K562 (cell line): ENCODE measurements at regions not wholly inside any gene's neighbourhood (a gene's known extent, or its start where the extent isn't known, plus 50 kb on each side); places are given as distances from the start of the nearest gene placed in this dataset.

ENCODE experiments used
- ATAC-seq: fragments of 200-7000 bp; cut with Tn5 transposase; 3 replicates; pipeline ENCODE4 v1.9.1; 2020; ENCODE audit warnings: moderate library complexity
- BruUV-seq: library from RNA; stranded (reverse); fragments of 400-500 nt; replicated peaks from 2 replicates; lab custom pipeline; 2021; lab: Mats Ljungman, UMichigan
- CTCF ChIA-PET: fragments of 300-600 bp; formaldehyde crosslinking; extraction: SDS; loops from one replicate; lab custom pipeline; 2021; ENCODE audit warnings: low intra/inter-chr PET ratio; lab: Yijun Ruan, JAX
- POLR2A ChIA-PET: fragments of 300-600, 350-650 bp; sonication (Branson Sonifier 250); formaldehyde crosslinking; extraction: SDS; loops from one replicate; lab custom pipeline; 2021; ENCODE audit warnings: antibody characterized with exemption, inconsistent platforms; lab: Yijun Ruan, JAX
- DNase-seq, 4 experiments: peaks; one replicate each; pipeline versions ENCODE4 v3.0.0 to v3.0.0-alpha.2; 2011 to 2018; ENCODE audit warnings: low spot score in 3 of 4, mixed read lengths in 3 of 4; ENCODE audit errors: extremely low read depth in 1 of 4
- FAIRE-seq: peaks from 2 replicates; lab custom pipeline; 2011; peaks lifted over from hg19 to GRCh38; lab: Jason Lieb, UNC
- H2AFZ ChIP-seq: 2 replicates; pipeline ENCODE4 v1.6.0; 2011; ENCODE audit warnings: low read depth, low read length, control low read depth, inconsistent platforms
- H3K27ac ChIP-seq: fragments of 200-600 bp; 3 replicates; pipeline ENCODE4 v1.8.0; 2011; ENCODE audit warnings: low read depth, mild to moderate bottlenecking, control low read depth, inconsistent platforms, low read length, moderate library complexity, mixed read lengths; ENCODE audit errors: extremely low read depth
- H3K27me3 ChIP-seq, 2 experiments: fragments of 300-600 bp in 1 of 2; 2 replicates in 1 of 2; 3 replicates in 1 of 2; pipeline versions ENCODE4 v1.6.0 to v1.8.0; 2011; ENCODE audit warnings: inconsistent platforms in 2 of 2, low read length in 2 of 2, mild to moderate bottlenecking in 1 of 2, mixed read lengths in 1 of 2, moderate library complexity in 1 of 2; ENCODE audit not compliant: control insufficient read depth in 2 of 2, insufficient read depth in 2 of 2
- H3K36me3 ChIP-seq: fragments of 300-600 bp; 3 replicates; pipeline ENCODE4 v1.8.0; 2011; ENCODE audit warnings: mild to moderate bottlenecking, low read length, inconsistent platforms; ENCODE audit not compliant: control insufficient read depth, insufficient read depth
- H3K4me1 ChIP-seq, 2 experiments: fragments of 200-600 bp in 1 of 2; replicated peaks in 1 of 2; 2 replicates in 1 of 2; 3 replicates in 1 of 2; pipeline versions ENCODE4 v1.5.1 to v1.8.0; 2011; ENCODE audit warnings: inconsistent platforms in 2 of 2, low read length in 2 of 2, mild to moderate bottlenecking in 1 of 2, mixed read lengths in 1 of 2, moderate library complexity in 1 of 2; ENCODE audit not compliant: control insufficient read depth in 2 of 2, insufficient read depth in 2 of 2
- H3K4me2 ChIP-seq: 2 replicates; pipeline ENCODE4 v1.6.1; 2011; ENCODE audit warnings: low read length, control low read depth, inconsistent platforms, mixed read lengths; ENCODE audit not compliant: insufficient read depth
- H3K4me3 ChIP-seq: fragments of 200-600 bp; sonication (generic), shearing (Covaris generic); 2 replicates; pipeline ENCODE4 v1.5.1; 2016; ENCODE audit warnings: control low read depth, inconsistent platforms
- H3K79me2 ChIP-seq: fragments of 200-600 bp; 3 replicates; pipeline ENCODE4 v1.8.0; 2011; ENCODE audit warnings: low read length, inconsistent platforms; ENCODE audit not compliant: control insufficient read depth, insufficient read depth
- H3K9ac ChIP-seq, 2 experiments: 2 replicates each; pipeline versions ENCODE4 v1.6.0 to v1.6.1; 2011; ENCODE audit warnings: low read depth in 2 of 2, low read length in 2 of 2, control low read depth in 1 of 2, inconsistent platforms in 1 of 2, mild to moderate bottlenecking in 1 of 2, mixed read lengths in 1 of 2; ENCODE audit not compliant: insufficient read depth in 1 of 2
- H3K9me1 ChIP-seq: one replicate; pipeline ENCODE4 v1.6.0; 2011; ENCODE audit warnings: inconsistent platforms, mild to moderate bottlenecking, low read length, moderate library complexity; ENCODE audit not compliant: control insufficient read depth, insufficient read depth
- H3K9me3 ChIP-seq: replicated peaks from 2 replicates; pipeline ENCODE4 v1.5.1; 2011; ENCODE audit warnings: low read depth, low read length, inconsistent platforms; ENCODE audit not compliant: control insufficient read depth, insufficient read depth
- H4K20me1 ChIP-seq: replicated peaks from 2 replicates; pipeline ENCODE4 v1.6.1; 2011; ENCODE audit warnings: low read length, inconsistent platforms, mixed read lengths; ENCODE audit not compliant: control insufficient read depth, insufficient read depth
- CC2D1A ChIP-seq: fragments of 450-650 bp; IDR thresholded peaks from 2 replicates; pipeline ENCODE4 v1.6.1; 2017; ENCODE audit warnings: mild to moderate bottlenecking
- EGR1 ChIP-seq: fragments of 450-650 bp; conservative IDR thresholded peaks from 2 replicates; pipeline ENCODE4 v1.6.1; 2017; ENCODE audit warnings: mild to moderate bottlenecking
- FOXM1 ChIP-seq, 2 experiments: fragments of 450-650 bp in 1 of 2; sonication (generic) in 1 of 2; formaldehyde crosslinking in 1 of 2; IDR thresholded peaks; 2 replicates each; pipeline versions ENCODE4 v1.6.1 to v1.9.0; 2017 to 2022; ENCODE audit warnings: low read depth in 2 of 2, mild to moderate bottlenecking in 2 of 2, missing genetic modification reagents in 1 of 2, moderate library complexity in 1 of 2
- HNRNPH1 ChIP-seq: fragments of 200-400 bp; formaldehyde crosslinking; optimal IDR thresholded peaks from 2 replicates; pipeline ENCODE3; 2017; ENCODE audit warnings: low read depth, mild to moderate bottlenecking, low read length, moderate library complexity
- MTA3 ChIP-seq: fragments of 450-650 bp; formaldehyde crosslinking; IDR thresholded peaks from 2 replicates; pipeline ENCODE4 v1.6.1; 2017; ENCODE audit warnings: mild to moderate bottlenecking, borderline replicate concordance
- NCOA6 ChIP-seq: fragments of 450-650 bp; IDR thresholded peaks from 2 replicates; pipeline ENCODE4 v1.6.1; 2017; ENCODE audit warnings: mild to moderate bottlenecking
- NR1H2 ChIP-seq: sonication (generic); formaldehyde crosslinking; IDR thresholded peaks from 2 replicates; pipeline ENCODE4 v1.4.0; 2020; ENCODE audit warnings: mild to moderate bottlenecking, missing genetic modification reagents
- ZNF143 ChIP-seq: sonication (generic); formaldehyde crosslinking; IDR thresholded peaks from 2 replicates; pipeline ENCODE4 v1.9.0; 2022; ENCODE audit warnings: mild to moderate bottlenecking, missing genetic modification reagents
- ZNF24 ChIP-seq: fragments of 450-650 bp; IDR thresholded peaks from 2 replicates; pipeline ENCODE4 v1.6.1; 2016
- WGBS: fragments of 100-300 bp; shearing (Covaris generic); methylation state at CpG from one replicate; pipeline ENCODE4 v1.1.6; 2016; ENCODE audit warnings: low coverage, mixed read lengths; ENCODE audit not compliant: insufficient coverage; ENCODE audit errors: missing lambda C conversion rate; 5-methylcytosine and 5-hydroxymethylcytosine counted together
- in situ Hi-C: fragments of 300-500 bp; cut with MboI; formaldehyde crosslinking; loops from 4 replicates; pipeline ENCODE4 v1.15.0; 2018; ENCODE audit warnings: inconsistent platforms, mixed read lengths
- intact Hi-C: fragments of 100-400 bp; cut with micrococcal nuclease; formaldehyde crosslinking; loops from 2 replicates; pipeline ENCODE4 v1.14.2; 2022
- TF ChIP-seq, protein P1 (sequence below): sonication (generic); formaldehyde crosslinking; IDR thresholded peaks from 2 replicates; pipeline ENCODE4 v1.8.1; 2023; ENCODE audit warnings: mild to moderate bottlenecking, missing genetic modification reagents

DNA sequence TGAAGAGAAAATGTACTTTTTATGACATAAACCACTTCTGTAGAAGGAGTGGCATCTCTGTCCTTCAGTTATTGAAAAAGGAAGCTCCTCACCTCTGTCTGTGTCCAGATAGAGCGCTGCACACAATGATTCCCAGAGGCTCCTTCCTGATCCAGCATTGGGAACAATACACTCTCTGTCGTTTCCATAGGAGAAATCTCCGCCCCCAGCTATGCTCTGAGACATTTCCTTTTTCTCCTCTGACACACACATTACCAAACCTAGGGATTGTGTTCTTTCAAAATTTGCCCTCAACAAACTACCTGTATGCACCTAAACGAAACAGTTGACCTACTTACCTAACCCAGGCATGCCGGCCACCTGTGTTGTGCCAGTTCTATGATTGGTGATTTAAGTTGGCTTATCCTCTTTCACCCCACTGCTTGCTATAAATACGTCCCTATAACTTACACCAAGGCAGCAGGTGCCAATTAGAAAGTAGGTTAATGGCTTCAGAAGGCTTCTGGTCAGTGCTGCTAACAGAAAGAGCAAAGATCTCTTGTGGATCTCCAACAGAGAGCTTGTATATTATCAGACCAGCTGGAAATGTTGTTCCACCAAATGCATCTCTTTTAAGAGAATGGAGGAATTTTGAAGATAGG is 140.1 kb upstream of the JCAD start:
- H3K4me2 ChIP-seq = no peak overlapping the region
- CTCF ChIA-PET = no interaction called here
- peaks cover 4% of the 10 kb centered on the region for H3K9me3 ChIP-seq
- TF ChIP-seq, protein P1, sequence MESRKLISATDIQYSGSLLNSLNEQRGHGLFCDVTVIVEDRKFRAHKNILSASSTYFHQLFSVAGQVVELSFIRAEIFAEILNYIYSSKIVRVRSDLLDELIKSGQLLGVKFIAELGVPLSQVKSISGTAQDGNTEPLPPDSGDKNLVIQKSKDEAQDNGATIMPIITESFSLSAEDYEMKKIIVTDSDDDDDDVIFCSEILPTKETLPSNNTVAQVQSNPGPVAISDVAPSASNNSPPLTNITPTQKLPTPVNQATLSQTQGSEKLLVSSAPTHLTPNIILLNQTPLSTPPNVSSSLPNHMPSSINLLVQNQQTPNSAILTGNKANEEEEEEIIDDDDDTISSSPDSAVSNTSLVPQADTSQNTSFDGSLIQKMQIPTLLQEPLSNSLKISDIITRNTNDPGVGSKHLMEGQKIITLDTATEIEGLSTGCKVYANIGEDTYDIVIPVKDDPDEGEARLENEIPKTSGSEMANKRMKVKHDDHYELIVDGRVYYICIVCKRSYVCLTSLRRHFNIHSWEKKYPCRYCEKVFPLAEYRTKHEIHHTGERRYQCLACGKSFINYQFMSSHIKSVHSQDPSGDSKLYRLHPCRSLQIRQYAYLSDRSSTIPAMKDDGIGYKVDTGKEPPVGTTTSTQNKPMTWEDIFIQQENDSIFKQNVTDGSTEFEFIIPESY = no peak
- no peak for TF ChIP-seq HNRNPH1
- POLR2A ChIA-PET = no interaction called here
- DNase-seq (no peak), FAIRE-seq (no peak), ATAC-seq (no peak)
- no TSS peak for BruUV-seq
- H3K9me1 ChIP-seq = no peaks in the 10 kb centered on the region
- H3K27ac ChIP-seq = no peak overlapping the region
- in situ Hi-C loops = no loop called here
- no peaks in the 10 kb centered on the region for H3K4me1 ChIP-seq
- H3K36me3 ChIP-seq = no peaks in the 10 kb centered on the region
- no peak overlapping the region for H3K9ac ChIP-seq
- no peaks in the 10 kb centered on the region for H3K79me2 ChIP-seq
- 2% methylated on average over 6 of the region's 6 CpGs for WGBS
- peaks cover 0 to 10% of the 10 kb centered on the region in 2 experiments; a peak in 2 of 5 replicates for H3K27me3 ChIP-seq
- intact Hi-C loops = no loop called here
- no peaks in the 10 kb centered on the region for H4K20me1 ChIP-seq
- H3K4me3 ChIP-seq = no peak overlapping the region
- H2AFZ ChIP-seq = no peak overlapping the region

DNA sequence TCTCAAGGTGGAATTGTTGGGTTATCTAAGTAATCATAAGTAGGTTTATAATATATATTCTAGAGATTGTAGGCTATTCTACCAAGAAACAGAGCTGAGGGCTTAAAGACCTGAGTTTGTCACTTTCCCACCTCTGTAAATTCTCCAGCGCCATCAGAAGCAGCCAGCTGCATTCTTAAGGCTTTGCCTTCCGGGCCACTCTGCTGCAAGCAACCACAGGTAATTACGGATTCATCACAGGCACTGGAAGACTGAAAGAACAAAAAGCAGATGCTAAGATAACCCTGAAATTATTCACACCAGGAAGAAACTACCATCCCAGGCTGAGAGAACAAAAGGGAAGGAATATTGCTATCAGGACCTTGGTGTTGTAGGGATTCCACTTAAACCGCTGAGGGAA is 137.8 kb upstream of the JCAD start:
- Histone ChIP-seq H3K9ac (no peak overlapping the region), H4K20me1 (no peaks in the 10 kb centered on the region), H3K4me1 (no peaks in the 10 kb centered on the region)
- TF ChIP-seq NCOA6 (no peak), NR1H2 (no peak), ZNF24 (no peak), MTA3 (no peak), ZNF143 (no peak), CC2D1A (no peak), FOXM1 (IDR thresholded peaks at IDR 0.05; ENCODE audit: low read depth) (no peak), FOXM1 (CRISPR knock-in tag; IDR thresholded peaks at IDR 0.05; ENCODE audit: low read depth) (no peak), EGR1 (no peak)
- TF ChIP-seq, all 486 proteins: peak for 0
- no peak for DNase-seq
- Histone ChIP-seq H3K79me2 (no peaks in the 10 kb centered on the region), H3K27me3 (peaks cover 0 to 10% of the 10 kb centered on the region in 2 experiments; a peak in 2 of 5 replicates), H2AFZ (no peak overlapping the region), H3K27ac (no peak overlapping the region), H3K9me1 (no peaks in the 10 kb centered on the region), H3K36me3 (no peaks in the 10 kb centered on the region), H3K4me2 (no peak overlapping the region), H3K4me3 (no peak overlapping the region), H3K9me3 (no peaks in the 10 kb centered on the region)
- FAIRE-seq = no peak
- POLR2A ChIA-PET = no interaction called here
- intact Hi-C loops = no loop called here
- no peak for ATAC-seq
- WGBS = 0% methylated on average over 4 of the region's 4 CpGs
- in situ Hi-C loops = no loop called here
- BruUV-seq = no TSS peak
- CTCF ChIA-PET = no interaction called here
